Activated T-helper 1 cell treated with anti-CD3 and anti-CD28 coated beads, Interleukin-2, amount 50 U/mL, for 16 hours (primary cell): ENCODE measurements at regions not wholly inside any gene's neighbourhood (a gene's known extent, or its start where the extent isn't known, plus 50 kb on each side); places are given as distances from the start of the nearest gene placed in this dataset.

ENCODE experiments used
- DNase-seq, 2 donors: peaks; one replicate each; pipeline ENCODE4 v3.0.0-alpha.2; 2020; ENCODE audit warnings: low read depth in 1 of 2, low spot score in 1 of 2

DNA sequence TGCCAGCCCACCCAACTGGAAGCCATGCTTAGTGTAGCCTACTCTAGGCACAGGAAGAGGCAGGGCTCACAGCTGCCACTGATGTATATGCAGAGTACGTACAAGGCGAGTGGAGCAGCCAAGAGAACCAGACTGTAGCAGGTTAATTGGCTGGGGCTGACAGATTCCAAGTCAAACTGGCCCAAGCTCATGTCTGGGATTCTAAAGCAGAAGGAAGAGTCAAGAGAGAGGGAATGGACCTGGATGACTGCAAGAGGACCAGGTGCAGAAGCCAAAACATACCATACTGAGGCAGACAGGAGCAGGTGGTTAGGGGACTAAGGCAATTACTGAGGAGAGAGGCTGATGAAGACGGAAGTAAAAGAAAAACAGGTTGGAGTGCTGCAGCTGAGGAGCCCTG lies 51.3 kb upstream of the LRRN2 start:
- no peak for DNase-seq

DNA sequence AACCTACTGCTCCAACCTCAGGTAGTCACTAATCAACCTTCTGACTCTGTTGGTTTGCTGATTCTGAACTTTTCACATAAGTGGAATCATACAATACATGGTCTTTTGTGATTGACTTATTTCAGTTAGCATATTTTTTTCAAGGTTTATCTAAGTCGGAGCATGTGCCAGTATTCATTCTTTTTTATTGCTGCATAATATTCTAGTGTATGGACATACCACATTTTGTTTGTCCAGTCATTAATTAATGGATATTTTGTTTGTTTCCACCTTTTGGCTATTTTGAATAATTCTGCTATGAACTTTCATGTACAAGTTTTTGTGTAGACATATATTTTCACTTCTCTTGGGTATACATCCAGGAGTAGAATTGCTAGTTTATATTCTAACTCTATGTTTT lies 53.0 kb upstream of the LRRN2 start:
- no peak for DNase-seq

GRCh38 chr1:204740354-204740753 lies 54.8 kb upstream of the LRRN2 start:
- no peak for DNase-seq

DNA sequence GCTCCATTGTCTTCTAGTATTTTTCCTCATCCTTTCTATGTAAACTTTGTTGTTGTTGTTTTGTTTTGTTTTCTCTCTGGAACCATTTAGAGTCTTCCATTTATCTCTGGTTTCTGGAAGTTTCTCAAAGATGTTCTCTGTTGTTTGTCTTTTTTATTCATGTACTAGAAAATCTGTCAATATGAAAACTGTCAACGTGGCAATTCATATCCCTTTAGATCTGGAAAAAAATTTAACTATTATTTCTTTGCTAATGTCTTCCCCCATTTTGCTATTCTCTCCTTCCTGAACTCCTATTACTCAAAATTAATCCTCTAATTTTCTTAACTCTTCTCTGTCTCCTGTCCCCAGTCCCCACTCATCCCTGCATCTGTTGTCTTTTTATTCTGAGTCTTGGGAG lies 55.9 kb upstream of the LRRN2 start:
- DNase-seq = no peak

GRCh38 chr1:204742676-204743251 lies 57.2 kb upstream of the LRRN2 start:
- no peak for DNase-seq

GRCh38 chr1:204744107-204744779 lies 58.7 kb upstream of the LRRN2 start:
- no peak for DNase-seq

DNA sequence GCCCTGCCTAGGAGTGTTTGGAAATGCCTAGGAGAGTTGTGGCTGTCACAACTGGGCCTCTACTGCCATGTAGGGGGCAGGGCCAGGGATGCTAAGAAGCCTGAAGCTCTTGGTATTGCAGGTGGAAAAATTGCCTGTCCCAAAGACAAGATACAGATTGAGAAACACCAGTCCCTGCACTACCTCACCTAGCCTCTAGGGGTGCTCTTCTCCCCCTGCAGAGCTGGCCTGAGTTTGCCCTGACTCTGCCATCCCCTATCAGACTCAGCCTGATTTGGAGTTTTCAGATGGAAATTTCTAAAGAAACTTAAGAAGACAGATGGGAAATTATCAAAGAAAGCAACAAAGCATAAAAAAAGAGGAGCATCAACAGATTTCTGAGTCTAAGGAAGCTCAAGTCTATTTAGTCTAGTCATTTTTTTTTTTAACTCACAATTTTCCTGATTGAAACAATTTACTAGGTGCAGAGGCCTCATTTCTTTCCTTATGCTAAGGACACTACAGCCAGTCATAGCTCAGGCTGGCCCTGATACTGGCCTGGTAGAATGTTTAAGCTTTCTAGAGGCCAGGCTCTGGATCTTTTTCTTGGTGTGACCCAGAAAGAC lies 61.4 kb upstream of the LRRN2 start:
- peak; percentile 20 to 22 for DNase-seq

DNA sequence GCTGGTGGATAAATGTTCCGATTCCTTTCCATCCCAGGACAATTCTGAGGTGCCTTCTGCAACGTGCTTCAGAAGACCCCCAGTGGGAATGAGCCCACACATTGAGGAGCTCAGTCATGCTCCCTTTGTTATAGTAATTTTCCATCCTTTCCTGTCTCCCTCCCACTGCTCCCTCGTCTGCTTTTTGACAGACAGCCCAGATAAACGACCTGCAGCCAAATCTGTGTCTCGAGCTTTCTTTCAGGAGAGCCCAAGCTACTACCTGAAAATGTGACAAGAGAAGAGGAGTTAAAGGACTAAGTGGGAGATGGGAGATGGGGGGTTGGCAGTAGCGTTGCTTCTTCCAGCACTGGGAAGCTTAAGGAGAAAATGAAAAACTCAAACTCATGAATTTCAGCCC lies 65.9 kb upstream of the LRRN2 start:
- no peak for DNase-seq

- DNase-seq = no peak
Measured at GRCh38 chr1:204751883-204752687, 66.5 kb upstream of the LRRN2 start.

DNA sequence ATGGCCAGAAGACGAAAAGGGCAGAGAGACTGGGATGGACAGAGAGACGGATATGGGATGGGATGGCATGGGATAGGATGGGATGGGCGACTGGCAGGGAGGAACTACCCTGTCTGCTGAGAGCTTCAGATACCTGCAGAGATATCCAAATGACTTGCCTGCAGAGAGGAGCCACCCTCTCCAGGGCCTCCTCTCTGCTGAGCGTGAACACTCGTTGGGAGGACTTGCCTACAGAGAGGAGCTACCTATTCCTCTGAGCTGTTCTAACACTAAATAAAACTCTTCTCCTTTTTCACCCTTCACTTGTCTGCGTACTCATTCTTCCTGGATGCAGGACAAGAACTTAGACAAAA lies 67.1 kb upstream of the LRRN2 start:
- DNase-seq = no peak

GRCh38 chr1:204754821-204755220 lies 69.3 kb upstream of the LRRN2 start:
- no peak for DNase-seq

DNA sequence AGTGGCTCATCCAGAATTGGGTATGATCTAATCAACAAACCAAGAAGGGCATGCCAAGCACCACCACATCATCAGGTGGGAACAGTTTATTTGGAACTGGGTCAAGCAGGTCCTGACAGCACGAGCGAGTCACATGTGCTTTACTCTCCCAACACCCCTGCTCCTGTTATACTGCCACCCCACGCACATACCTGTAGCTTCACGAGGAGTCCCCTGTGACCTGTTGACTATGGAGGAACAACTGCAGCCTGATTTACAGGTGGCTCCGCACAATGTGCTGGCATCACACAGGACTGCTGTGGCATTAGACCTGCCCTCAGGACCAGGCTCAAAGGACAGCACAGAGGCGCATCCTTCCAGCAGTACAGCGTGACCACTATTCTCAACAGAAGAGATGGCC lies 70.8 kb upstream of the LRRN2 start:
- no peak for DNase-seq

- DNase-seq = no peak
Measured at GRCh38 chr1:204756811-204757210, 71.3 kb upstream of the LRRN2 start.

GRCh38 chr1:204758601-204759000 lies 73.1 kb upstream of the LRRN2 start:
- no peak for DNase-seq

GRCh38 chr1:204760350-204760749 lies 74.8 kb upstream of the LRRN2 start:
- no peak for DNase-seq

DNA sequence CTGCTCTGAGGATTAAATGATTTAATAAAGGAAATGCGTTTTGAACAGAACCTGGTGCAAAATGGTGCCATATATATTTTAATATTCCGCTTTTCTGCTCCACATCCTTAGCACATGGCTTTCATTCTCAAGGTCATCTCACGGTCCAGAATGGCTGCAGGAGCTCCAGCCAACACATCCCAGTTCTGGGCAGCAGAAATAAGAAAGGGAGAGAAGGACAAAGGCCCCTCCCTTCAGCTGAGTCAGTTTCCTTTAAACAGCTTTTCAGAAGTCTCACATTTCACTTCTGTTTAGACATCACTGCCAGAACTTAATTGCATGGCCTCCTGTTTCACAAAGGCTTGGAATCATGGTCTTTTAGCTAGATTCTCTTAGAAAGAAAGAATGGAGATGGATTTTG lies 75.2 kb upstream of the LRRN2 start:
- DNase-seq = no peak

DNA sequence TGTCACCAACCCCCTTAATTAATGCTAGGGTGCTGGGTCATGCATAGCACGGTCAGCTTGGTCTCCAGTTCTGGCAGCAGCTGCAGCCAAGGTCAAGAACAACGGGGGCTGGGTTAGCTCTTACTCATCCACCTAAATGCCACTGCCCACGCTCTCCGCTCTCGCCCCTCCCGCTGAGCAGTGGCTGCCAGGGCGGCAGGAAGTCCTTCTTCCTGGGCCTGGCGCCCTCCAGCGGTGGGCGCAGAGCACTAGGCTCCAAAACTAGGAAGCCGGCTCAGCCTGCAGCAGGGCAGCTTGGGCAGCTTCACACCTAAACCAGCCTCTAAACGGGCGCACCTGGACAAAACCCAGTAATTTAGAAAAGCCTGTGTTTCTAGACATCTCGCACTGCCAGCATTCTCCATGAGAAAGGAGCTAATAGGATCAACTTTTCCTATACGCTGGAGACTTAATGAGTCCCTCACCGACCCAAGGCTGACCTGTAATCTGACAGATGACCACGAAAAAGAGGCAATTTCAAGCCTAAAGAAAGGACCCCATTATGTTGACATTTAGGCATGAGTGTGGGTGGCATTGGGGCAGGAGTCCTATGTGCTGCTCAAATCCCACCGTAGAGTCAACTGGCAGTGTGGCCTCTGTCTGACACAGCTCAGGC lies 78.4 kb upstream of the LRRN2 start:
- peak; percentile 20 to 47 for DNase-seq

DNA sequence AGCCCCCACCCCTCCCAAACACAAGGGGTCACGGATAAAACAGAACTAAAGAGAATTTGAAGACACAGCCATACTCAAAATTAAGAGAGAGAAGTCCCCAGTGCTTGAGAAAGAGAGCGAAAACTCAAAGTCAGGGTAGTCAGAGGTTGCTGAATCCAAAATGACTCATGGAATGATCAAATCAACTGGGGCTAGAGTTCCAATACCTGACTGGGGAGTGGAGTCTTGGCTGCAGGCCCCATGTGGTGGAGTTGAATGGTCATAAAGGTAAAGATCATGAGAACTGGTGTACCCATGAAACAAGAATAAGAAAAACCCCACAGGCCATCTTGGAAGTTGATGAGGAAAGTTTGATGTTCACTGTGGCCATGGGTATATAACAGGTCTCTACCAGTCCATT lies 84.5 kb upstream of the LRRN2 start:
- DNase-seq = no peak

DNA sequence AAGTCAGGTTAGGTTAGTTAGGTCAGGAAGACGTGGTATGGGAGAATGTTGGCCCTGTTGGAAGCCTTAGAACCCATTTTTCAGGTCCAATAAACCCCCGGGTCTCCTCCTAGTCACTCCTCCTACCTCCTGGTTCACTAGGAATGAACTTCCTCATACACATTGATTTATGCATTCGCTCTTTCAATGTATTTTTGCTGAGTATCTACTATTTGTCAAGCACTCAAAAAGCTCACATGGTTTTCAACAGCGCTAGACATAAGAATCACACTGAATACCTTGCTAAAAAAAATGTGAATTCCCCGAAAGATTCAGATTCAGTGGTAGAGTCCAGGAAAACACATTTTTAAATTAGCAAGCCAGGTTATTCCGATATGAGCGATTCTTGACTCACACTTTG lies 85.8 kb upstream of the LRRN2 start:
- DNase-seq = no peak

DNA sequence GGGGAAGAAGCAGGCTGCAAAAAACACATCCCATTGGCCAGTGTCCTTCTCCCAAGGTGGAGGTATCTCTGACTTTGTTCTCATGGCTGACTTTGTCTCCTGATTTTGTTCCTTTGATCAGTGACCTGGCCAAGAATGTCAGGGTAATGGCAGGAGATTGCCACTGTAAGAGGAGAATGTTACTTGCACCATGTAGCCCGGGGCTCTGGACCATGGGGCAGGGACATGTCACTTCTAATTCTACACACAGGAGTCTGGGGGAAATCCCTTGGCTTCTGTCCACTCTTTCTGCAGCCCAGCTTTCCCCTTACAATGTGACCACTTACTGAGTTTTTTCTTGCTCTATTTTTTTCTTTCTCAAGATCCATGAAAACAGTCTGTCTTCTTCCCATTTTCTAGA lies 87.7 kb upstream of the LRRN2 start:
- no peak for DNase-seq

DNA sequence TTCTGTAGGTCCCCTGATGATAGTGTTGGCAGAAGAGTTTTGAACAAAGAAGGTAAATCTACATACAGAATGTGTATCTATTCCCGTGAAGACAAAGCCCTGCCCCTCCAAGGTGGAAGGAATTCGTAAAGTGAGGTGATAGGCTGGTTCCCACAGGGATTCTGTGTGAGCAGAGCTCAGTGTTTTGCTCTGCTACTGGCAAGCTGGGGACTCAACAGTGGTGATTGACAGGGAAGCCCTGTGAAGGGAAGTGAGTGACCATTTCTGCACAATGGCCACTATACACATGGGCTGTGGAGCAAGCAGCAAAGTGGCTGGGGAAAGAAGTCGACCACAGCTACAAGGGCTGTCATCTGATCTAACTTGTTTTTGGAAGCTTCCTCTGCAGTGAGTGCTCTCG lies 90.0 kb upstream of the LRRN2 start:
- no peak for DNase-seq

GRCh38 chr1:204777591-204777990 lies 92.1 kb upstream of the LRRN2 start:
- no peak for DNase-seq
